ES-I3 (cell line): ENCODE measurements at regions not wholly inside any gene's neighbourhood (a gene's known extent, or its start where the extent isn't known, plus 50 kb on each side); places are given as distances from the start of the nearest gene placed in this dataset.

Experiments
- H3K36me3 ChIP-seq: 2 replicates; pipeline ENCODE4 v1.6.1; 2013; ENCODE audit warnings: mild to moderate bottlenecking, low read length, control low read depth, moderate library complexity; ENCODE audit not compliant: insufficient read depth
- H3K4me1 ChIP-seq: 2 replicates; pipeline ENCODE4 v1.6.1; 2013; ENCODE audit warnings: mild to moderate bottlenecking, control low read depth, low read length; ENCODE audit not compliant: insufficient read depth
- H3K9ac ChIP-seq: 2 replicates; pipeline ENCODE4 v1.6.1; 2013; ENCODE audit warnings: low read depth, mild to moderate bottlenecking, low read length, moderate library complexity
- H3K9me3 ChIP-seq: 2 replicates; pipeline ENCODE4 v1.6.1; 2013; ENCODE audit warnings: mild to moderate bottlenecking, low read length, moderate library complexity; ENCODE audit not compliant: control insufficient read depth, insufficient read depth

GRCh38 chr1:56311766-56312165, 267.6 kb downstream of the PLPP3 start:
- H3K36me3 ChIP-seq, result no peaks in the 10 kb centered on the region
- peaks cover 9% of the 10 kb centered on the region for H3K9me3 ChIP-seq
- no peak overlapping the region for H3K9ac ChIP-seq
- H3K4me1 ChIP-seq, result no peaks in the 10 kb centered on the region

GRCh38 chr1:56310945-56311344, 268.4 kb downstream of the PLPP3 start:
- no peaks in the 10 kb centered on the region for H3K36me3 ChIP-seq

GRCh38 chr1:56309065-56309464, 270.3 kb downstream of the PLPP3 start:
- Histone ChIP-seq H3K9me3 (peaks cover 8% of the 10 kb centered on the region), H3K9ac (no peak overlapping the region), H3K36me3 (no peaks in the 10 kb centered on the region), H3K4me1 (no peaks in the 10 kb centered on the region)

More at GRCh38 chr1:56310945-56311344, 268.4 kb downstream of the PLPP3 start:
- peaks cover 9% of the 10 kb centered on the region for H3K9me3 ChIP-seq
- H3K9ac ChIP-seq, result no peak overlapping the region
- H3K4me1 ChIP-seq, result no peaks in the 10 kb centered on the region

GRCh38 chr1:56304975-56305374, 274.4 kb downstream of the PLPP3 start:
- Histone ChIP-seq H3K4me1 (no peaks in the 10 kb centered on the region), H3K9ac (no peak overlapping the region), H3K9me3 (peaks cover 6% of the 10 kb centered on the region; the same call in 1 of the 2 replicates), H3K36me3 (no peaks in the 10 kb centered on the region)

GRCh38 chr1:56303805-56304204, 275.6 kb downstream of the PLPP3 start:
- H3K36me3 ChIP-seq, result no peaks in the 10 kb centered on the region
- H3K9ac ChIP-seq, result no peak overlapping the region
- H3K4me1 ChIP-seq, result no peaks in the 10 kb centered on the region
- peaks cover 4% of the 10 kb centered on the region; the same call in 1 of the 2 replicates for H3K9me3 ChIP-seq

- no peak overlapping the region for H3K9ac ChIP-seq
- H3K36me3 ChIP-seq, result no peaks in the 10 kb centered on the region
- H3K9me3 ChIP-seq, result no peaks in the 10 kb centered on the region
- H3K4me1 ChIP-seq, result no peaks in the 10 kb centered on the region
These were observed 276.5 kb downstream of the PLPP3 start for GRCh38 chr1:56302878-56303277.

- H3K9ac ChIP-seq, result no peak overlapping the region
- no peaks in the 10 kb centered on the region for H3K36me3 ChIP-seq
- no peaks in the 10 kb centered on the region for H3K9me3 ChIP-seq
- H3K4me1 ChIP-seq, result no peaks in the 10 kb centered on the region
These were observed 277.6 kb downstream of the PLPP3 start for GRCh38 chr1:56301791-56302190.

GRCh38 chr1:56300836-56301235, 278.5 kb downstream of the PLPP3 start:
- Histone ChIP-seq H3K4me1 (peaks cover 4% of the 10 kb centered on the region; the same call in 1 of the 2 replicates), H3K36me3 (no peaks in the 10 kb centered on the region), H3K9me3 (no peaks in the 10 kb centered on the region)

GRCh38 chr1:56298866-56299265, 280.5 kb downstream of the PLPP3 start:
- no peaks in the 10 kb centered on the region for H3K36me3 ChIP-seq
- no peaks in the 10 kb centered on the region for H3K9me3 ChIP-seq
- peaks cover 4% of the 10 kb centered on the region; the same call in 1 of the 2 replicates for H3K4me1 ChIP-seq
- H3K9ac ChIP-seq, result no peak overlapping the region

More at GRCh38 chr1:56300836-56301235, 278.5 kb downstream of the PLPP3 start:
- no peak overlapping the region for H3K9ac ChIP-seq

GRCh38 chr1:56297904-56298303, 281.5 kb downstream of the PLPP3 start:
- Histone ChIP-seq H3K4me1 (peaks cover 4% of the 10 kb centered on the region; the same call in 1 of the 2 replicates), H3K9me3 (no peaks in the 10 kb centered on the region), H3K9ac (no peak overlapping the region), H3K36me3 (no peaks in the 10 kb centered on the region)

- peaks cover 4% of the 10 kb centered on the region; the same call in 1 of the 2 replicates for H3K4me1 ChIP-seq
- no peaks in the 10 kb centered on the region for H3K36me3 ChIP-seq
- H3K9ac ChIP-seq, result no peak overlapping the region
- H3K9me3 ChIP-seq, result no peaks in the 10 kb centered on the region
These were observed 282.2 kb downstream of the PLPP3 start for GRCh38 chr1:56297208-56297607.

- no peaks in the 10 kb centered on the region for H3K9me3 ChIP-seq
- no peak overlapping the region for H3K9ac ChIP-seq
- H3K4me1 ChIP-seq, result peaks cover 10% of the 10 kb centered on the region
- no peaks in the 10 kb centered on the region for H3K36me3 ChIP-seq
These were observed 283.1 kb downstream of the PLPP3 start for GRCh38 chr1:56295949-56296929.

GRCh38 chr1:56291374-56291919, 287.9 kb downstream of the PLPP3 start:
- H3K36me3 ChIP-seq, result no peaks in the 10 kb centered on the region
- no peaks in the 10 kb centered on the region for H3K9me3 ChIP-seq
- peaks cover 23% of the 10 kb centered on the region for H3K4me1 ChIP-seq
- no peak overlapping the region for H3K9ac ChIP-seq

- Histone ChIP-seq H3K9me3 (no peaks in the 10 kb centered on the region), H3K36me3 (no peaks in the 10 kb centered on the region), H3K9ac (no peak overlapping the region), H3K4me1 (peaks cover 19% of the 10 kb centered on the region)
These were observed 290.1 kb downstream of the PLPP3 start for GRCh38 chr1:56289260-56289659.

- no peaks in the 10 kb centered on the region for H3K9me3 ChIP-seq
- no peaks in the 10 kb centered on the region for H3K36me3 ChIP-seq
- H3K4me1 ChIP-seq, result peaks cover 19% of the 10 kb centered on the region
- no peak overlapping the region for H3K9ac ChIP-seq
These were observed 291.6 kb downstream of the PLPP3 start for GRCh38 chr1:56287721-56288120.
